Hematopoietic multipotent progenitor cell treated with erythropoietin and hydrocortisone succinate and interleukin-3 and kit ligand, for 8 days (in vitro differentiated cells): ENCODE measurements at regions not wholly inside any gene's neighbourhood (a gene's known extent, or its start where the extent isn't known, plus 50 kb on each side); places are given as distances from the start of the nearest gene placed in this dataset.

Source experiments
- DNase-seq: peaks from one replicate; pipeline ENCODE4 v3.0.0-alpha.2; 2015

DNA sequence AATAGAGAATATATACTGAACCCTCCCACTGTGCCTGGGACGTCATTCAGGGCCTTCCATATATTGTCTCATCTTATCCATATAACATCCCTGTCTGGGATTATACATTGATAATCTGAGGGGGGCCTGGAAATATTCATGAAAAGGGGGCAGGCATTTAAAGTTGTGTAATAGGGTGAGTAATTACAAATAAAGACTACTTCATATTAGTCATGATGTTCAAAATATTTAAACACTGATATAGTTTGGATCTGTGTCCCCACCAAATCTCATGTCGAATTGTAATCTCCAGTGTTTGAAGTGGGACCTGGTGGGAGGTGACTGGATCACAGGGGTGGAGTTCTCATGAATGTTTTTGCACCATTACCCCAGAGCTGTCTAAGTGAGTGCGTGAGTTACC lies 97.8 kb downstream of the AQP9 start:
- DNase-seq, result no peak

DNA sequence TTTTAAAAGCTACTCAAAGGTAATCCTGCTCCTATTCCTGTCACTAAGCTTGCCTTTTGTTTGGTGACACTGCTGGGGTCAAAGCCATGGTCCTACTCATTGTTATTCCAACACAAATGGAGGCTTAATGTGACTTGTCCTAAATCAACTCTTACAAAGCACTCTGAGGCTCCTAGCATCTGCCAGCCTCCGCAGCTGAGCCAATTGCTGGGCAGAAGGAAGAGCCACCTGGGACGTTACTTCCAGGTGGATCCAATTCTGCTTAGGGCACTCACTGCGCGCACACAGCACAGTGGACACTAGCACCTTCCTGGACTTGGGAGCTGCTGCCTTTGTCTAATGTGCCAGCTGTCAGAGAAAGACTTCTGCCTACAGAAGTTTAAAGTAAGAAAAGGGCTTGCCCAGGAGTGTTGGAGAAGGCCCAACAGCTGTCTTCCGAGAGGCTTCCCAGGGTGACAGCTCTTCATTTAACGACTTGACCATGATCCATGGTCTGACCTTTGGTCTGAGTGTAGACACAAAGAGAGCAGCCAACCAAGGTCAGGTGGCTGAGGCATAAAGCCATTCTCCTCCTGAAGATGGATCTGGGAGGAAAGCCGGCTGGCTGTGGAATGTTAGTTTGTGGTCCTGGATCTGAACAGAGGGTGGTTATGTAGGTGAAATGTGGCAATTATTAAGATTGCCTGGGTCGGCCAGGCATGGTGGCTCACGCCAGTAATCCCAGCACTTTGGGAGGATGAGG lies 102.2 kb downstream of the AQP9 start:
- DNase-seq, result no peak

DNA sequence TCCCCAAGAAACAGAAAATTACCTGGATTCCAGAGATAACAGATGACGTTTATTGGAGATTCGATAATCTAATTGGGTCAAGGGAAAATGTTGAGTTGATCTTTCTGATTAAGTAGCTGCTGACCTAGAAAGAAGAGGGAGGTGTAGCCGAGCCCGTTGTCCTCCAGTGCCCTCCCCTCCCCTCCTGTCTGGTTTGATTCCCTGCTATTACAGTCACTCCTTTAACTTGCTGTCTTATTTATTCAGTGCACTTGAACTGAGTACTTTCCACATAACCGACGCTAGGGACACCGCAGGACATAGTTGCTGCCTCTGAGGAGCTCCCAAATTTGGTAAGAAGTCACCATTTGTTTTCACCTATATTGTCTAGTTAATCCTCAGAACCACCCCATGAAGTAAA lies 103.7 kb downstream of the AQP9 start:
- DNase-seq, result no peak

DNA sequence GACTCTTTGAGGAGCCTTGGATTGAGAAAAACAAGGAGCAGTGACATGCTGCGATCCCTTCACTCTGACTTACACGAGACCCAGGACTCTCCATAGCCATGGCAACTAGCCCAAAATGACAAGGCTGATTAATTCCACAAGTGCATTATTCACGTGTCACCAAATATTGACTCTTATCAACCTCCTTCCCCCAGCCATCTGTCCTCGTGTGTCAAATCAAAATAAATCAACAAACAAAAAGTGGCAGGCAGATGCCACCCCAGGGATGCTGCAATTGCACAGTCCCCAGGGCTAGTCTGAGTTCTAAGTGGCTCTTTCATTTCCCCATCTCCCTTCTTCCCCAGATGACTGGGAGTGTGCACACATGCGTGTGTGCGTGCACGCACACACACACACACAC lies 104.9 kb downstream of the AQP9 start:
- DNase-seq, result no peak

DNA sequence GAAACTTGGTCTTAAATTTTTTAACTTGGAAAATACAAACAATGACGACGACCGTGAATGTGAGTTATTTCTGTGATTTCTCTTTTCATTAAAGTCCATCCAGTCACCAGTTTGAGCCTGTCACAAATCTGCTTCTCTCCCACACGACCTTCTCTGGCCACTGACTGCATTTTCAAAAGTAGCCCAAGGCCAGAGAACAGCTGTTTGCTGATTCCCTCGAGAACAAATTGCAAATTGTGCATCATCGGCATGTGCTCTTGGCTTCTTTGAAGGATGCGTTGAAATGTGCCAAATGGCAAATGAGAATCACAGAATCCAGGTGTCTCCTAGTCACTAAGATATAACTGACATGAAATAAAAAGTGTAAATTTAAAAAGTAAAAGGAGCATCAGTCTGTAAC lies 106.4 kb downstream of the AQP9 start:
- no peak for DNase-seq

DNA sequence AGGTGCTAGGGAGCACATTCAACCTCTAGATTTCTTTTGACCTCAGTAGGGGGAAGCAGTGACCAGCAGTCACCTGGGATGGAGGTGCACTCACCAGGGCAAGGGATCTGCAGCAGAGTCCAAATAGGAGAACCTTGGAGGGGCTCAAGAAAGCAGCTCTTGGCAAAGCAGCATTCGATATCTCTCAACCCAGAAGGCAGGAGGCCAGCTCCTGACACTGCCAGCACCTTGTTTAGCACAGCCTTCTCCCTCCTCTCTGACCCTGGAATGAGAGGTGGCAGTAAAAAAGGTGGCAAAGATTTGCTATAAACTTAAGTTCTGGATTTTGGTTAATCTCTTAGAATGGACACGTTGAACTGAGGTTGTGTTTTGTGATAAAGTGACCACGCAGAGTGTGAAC lies 107.9 kb downstream of the AQP9 start:
- DNase-seq, result no peak

DNA sequence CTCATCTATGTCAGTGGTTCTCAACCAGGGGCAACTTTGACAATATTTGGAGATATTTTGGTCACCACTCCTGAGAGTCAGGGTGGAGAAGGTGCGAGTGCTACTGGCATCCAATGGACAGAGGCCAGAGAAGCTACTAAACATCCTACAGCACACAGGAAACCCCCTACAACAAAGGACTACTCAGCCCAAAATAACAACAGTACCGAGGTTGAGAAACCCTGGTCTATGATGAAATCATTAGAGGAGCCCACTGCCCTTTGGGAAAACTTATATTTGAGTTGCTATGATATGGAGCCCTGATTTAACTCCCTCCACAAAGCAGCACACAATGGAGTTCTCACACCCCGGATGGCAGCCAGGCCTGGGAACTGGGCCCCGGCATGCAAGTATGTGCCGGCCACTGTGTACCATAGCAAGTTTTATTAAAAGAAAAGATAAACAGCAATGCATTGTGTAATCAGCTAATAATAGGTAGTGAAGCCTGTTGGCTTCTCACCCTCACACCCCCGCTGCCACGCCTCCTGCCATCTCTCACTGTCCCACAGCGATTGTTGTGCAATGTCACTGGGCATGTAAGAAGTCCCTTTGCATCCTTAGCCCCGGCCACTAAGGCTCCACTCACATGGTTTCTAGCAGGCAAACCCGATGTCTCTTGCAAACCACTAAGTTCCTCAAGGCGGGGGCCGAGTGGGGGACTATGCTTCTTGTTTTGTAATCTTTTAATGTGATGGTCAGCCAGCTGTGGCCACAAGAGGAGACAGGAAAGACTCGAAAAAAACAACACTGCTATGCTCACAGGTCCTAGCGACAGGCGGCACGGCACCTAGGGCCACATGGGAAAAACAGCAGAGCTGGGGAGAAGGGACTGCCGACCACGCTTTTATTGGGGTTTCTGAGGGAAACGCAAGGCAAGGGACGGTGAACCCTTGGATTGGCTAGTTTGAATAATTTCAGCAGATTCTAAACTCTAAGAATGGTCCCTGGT lies 110.0 kb downstream of the AQP9 start:
- peak; percentile 23 for DNase-seq

DNA sequence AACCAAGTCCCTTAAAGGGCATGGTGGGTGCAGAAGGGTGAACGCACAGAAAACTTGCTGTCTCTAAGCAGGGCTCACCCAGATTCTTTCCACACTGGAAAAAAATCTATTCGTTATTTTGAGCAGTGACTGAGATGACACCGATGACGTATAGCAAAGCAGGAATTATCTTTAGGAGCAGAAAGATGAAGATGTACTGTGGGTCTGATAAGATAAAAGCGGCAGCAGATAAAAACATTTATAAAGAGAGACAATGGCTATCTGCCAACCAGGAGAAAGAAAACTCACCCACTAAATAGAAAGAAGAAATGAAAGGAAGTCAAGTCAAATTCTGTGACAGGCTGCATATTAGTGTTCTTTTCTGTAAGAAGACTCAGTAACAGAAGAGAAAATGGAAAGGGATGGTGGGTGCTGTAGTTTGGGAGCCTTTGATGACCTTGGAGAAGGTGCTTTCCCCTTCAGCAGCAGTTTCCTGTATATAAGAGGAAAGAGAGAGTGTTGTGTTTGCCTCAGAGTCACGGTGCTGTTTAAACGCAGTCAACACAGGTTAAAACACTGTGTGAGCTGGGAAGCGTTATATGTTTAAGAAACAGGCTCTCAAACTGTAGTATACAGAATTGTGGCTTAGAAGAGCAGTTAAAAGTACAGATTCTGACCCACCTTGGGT lies 111.6 kb downstream of the AQP9 start:
- DNase-seq, result no peak

DNA sequence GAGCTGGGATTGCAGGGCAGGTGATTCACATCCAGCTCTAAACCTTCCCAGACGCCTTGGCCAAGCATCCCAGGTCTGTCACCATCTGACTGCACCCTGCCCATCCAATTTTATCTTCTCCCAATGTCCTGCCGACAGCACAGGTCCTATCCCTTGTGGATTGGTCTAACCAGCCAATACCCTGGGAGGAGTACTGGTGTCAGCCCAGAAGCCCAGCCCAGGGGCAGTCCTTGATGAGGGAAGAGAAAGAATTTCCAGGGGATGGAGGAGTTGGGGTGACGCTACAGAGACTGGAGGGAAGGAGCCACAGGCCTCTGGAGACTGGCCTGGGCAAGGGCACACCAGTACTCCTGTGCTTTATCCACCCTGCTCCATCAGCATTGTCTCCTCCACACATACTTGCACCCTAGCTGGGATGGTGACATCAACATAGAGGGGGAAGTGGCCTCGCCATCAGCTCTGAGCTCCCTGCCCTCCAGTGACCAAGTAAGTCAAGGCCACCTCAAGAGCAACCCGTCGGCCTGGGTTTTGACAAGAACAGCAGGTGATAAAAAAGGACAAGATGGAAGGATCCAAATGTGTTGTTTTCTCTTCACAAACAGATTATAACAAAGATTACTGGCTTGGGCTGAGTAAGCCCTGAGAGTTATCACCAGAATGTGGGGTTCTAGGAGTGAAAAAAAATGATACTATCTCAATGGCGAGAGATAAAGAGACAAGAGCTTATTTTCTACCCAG lies 114.6 kb downstream of the AQP9 start:
- no peak for DNase-seq

DNA sequence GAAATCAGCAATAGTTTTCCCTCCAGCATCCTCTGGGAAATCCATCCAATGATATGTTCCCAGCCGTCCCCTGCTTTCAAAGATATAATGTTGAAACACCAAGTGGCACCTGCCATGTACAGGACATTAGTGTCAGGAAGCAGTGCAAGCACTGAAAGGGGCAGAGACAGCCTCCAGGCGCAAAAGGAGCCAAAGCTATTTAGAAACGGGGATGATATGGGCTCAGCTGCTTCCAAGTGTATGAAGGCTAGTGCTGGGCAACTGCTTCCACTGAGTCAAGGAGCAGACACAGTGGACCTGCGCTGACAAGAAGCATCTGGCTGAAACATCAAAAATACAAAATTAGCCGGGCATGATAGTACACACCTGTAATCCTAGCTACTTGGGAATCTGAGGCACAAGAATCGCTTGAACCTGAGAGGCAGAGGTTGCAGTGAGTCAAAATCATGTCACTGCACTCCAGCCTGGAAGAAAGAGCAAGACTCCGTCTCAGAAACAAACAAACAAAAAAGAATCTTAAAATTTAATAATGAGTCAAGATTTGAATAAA lies 119.7 kb downstream of the AQP9 start:
- no peak for DNase-seq

DNA sequence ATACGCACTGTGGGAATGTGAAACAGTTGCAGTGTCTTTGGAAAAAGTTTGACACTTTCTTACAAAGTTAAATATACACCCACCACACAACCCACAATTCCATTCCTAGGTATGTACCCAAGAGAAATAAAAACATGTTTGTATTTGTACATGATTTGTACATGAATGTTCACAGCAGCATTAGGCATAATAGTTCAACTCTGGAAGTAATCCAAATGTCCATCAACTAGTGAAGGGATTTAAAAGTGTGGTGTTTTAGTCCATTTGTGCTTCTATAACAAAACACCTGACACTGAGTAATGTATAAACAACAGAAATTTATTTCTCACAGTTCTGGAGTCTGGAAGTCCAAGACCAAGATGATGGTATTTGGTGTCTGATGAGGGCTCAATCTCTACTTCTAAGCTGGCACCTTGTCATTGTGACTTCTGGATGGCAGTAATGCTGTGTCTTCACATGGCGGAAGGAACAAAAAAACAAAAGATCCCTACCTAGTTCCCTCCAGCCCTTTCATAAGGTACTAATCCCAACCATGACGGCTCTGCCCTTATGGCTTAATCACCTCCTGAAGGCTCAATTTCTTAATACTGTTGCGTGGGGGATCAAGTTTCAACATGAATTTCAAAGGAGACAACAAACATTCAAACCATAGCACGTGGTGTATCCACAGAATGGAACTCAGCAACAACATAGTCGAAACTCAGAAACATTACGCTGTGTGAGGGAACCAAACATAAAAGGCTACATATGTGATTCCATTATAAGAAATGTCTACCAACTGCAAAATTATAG lies 120.5 kb downstream of the AQP9 start:
- no peak for DNase-seq

DNA sequence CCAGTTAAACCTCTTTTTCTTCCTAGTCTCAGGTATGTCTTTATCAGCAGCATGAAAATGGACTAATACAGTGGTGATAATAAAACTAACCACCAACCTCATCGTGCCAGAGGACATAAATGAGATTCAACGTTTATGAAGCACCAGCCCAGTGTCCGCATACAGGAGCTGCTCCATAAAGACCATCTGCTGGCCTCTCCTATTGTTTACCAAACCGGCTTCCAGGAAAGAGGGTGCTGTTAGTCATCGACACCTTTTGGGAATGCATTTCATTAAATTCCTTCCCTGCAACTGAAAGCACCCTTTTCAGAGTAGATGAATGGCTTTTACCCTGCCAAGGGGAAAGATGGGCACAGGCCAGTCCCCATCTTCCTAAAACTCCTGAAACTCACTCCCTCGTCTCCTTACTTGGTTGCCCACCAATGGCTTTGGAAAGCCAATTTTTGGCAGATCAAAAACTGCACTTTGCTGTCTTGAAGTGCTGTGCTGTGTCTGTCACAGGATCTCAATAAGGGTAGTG lies 122.1 kb downstream of the AQP9 start:
- no peak for DNase-seq

DNA sequence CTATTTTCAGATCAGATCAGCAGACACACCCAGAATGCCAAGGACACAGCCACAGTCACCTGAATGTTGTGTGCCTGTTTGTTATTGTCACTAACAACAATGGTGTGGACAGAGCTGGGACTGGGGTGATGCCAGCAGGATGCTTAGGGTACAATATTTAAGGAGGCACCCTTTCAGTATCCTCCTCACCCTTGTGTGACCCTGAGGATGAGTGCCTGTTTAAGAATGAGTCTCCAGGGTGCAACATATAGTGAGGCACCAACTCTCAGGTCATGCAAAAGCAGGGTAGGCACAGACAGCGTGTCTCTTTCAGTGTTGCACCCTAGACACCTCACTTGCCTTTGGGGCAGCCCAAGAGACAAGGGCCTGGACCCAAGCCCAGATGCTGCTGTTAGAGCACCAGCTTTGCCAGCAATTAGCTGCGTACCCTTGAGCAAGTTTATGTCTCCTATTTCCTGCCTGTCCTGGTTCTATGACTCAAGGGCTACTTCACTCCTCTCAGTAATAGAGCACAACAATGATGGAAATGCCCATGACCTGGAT lies 122.6 kb downstream of the AQP9 start:
- DNase-seq, result no peak

DNA sequence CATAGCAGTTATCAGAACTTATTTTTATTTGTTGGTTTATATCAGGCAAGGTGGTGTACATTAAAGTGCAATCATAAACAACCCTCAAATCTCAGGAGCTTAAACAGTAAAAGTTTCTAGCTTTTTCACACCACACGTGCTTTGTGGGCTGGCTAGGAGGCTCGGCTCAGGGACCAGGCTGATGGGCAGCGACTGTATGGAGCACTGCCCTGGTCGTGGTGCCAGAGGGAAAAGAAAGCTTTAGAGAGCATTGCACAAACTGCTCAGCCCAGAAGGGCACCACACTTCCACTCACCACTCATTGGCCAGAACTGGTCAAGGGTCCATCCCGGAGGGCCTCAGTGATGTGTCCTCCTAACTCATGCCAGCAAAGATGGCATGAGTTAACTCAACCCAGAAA lies 123.2 kb downstream of the AQP9 start:
- no peak for DNase-seq

DNA sequence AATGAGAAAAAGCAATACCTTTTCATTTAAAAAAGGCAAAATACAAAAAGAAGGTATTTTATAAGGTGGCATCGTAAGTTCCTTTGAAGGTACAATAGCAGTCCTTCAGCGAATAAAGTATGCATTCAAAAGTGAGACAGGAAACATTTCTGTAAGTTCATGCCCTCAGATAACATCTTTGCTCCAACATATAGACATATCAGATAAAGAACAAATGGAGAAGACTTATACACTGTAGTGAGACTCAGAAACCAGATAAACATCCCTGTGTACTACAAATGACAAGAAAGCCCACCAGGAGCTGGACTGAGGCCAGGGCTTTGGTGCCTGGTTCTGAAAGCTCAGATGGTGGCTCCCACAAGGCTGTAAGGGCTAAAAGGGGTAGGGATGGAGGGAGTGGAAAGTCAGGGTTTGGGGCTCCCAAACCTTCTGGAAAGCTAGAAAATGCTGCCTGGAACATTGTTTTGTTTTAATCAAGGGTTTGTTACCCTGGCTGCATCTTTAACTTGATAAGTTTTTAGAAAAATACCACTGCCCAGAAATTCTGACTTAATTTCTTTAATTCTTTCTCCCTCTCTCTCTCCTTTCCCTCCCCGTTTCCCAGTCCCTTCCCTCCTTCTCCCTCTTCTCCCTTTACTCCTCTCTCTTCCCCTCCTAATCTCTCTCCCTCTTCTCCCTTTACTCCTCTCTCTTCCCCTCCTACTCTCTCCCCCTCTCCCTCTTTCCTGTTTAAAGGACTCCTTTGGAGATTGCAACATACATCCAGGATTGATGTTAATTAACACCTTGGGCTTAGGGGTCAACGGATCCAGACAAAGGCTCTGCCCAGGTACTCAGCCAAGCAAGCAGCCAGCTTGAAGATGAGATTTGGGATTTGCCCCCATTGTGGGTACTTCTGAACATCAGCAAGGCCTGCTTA lies 126.1 kb downstream of the AQP9 start:
- DNase-seq, result no peak

DNA sequence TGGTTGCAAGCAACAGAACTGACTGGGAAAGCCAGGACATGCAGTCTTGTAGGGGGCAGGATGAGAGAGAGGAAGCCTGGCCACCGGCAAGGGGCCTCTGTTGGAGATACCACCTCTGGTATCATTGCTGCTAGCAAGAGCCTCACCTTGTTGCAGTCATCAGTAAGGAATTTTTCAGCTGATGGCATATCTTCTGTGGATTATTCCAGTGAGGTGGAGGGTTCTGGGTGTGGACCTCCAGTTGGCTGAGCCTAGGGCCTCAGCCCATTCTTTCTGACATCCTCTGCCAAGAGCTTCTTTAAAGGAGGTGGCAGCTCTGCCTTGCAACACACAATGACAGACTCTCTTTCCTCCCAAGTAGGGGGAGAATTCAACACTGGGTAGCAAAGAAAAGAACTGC lies 128.9 kb downstream of the AQP9 start:
- DNase-seq, result no peak

DNA sequence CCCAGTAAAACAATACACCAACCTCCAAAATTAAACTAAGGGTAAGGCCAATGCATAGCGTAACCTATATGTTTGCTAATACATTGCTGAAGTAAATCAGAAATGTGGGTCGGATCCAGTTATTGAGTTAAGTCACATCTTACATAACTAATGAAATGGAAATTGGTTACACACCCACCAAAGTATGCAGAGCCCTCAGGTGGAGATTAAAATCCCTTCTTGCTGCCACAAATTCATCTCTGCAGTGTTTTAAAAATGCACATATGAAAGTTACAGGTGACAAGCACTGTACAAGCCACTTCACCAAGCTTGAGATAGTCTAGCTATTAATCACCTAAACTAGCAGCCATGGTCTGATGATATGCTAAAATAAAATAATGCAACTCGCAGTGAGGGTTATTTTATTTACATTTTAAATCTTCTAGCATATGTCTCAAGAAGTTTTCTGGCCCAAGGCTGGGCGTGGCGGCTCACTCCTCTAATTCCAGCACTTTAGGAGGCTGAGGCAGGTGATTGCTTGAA lies 130.6 kb downstream of the AQP9 start:
- DNase-seq, result no peak

DNA sequence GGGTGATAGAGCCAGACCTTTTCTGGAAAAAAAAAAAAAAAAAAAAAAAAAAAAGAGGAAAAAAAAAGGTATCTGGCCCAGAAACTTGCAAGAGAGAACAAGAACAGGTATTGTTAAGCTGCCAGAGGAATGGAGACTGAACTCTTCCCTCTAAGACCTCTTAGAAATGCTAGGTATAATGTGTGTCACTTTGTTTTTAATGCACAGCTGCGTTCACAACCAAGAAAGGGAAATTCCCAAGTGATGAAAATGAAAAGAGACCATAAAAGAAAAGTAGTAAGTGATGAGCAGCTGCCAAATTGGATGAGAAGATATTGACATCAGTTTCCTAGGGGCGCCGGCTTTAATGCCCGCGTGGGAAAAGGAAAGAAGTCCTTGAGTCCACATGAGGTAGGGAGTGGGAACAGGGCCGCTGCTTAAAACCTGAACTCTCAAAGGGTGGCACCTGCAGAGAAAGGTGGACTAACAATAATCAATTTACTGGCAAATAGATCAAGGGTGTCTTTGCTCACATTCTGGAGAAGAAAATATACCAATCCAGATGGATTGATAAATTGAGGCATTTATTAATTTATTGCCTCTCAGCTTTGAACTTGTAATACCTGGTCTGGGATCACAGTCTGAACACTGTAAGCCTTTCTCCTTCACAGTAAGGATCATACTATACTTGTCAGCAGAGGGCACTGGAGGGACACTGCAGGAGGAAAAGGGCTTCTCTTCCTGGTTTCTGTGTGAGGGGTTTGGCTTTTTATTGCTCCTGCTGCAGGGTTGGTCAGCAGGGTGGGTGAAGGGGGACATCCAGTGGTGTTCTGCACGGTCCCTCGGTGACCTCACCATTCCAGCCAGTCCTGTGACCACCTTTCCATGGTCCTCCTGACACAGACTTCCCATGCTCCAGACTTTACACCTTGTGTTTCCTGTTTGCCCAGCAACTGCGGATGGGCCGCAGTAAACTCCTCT lies 131.6 kb downstream of the AQP9 start:
- DNase-seq, result peak; percentile 65

DNA sequence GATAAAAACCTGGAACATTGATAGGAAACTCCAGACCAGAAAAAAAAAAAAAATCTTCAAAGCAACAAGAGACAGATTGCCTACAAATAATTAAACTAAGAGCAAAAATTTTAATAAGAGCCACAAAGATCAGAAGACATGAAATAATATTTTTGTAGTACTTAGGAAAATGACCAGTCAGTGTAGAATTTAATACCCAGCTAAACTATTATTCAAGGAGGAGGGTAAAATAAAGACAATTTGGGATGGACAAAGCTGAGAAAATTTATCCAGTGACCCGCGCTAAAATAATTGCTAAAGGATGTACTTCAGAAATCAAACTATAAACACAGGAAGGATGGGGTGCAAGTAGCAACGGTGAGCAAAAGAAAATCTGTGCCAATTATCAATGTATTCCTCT lies 133.2 kb downstream of the AQP9 start:
- DNase-seq, result no peak
